ENCODE measurements at regions not wholly inside any gene's neighbourhood (a gene's known extent, or its start where the extent isn't known, plus 50 kb on each side); places are given as distances from the start of the nearest gene placed in this dataset.

GRCh38 chr14:101118746-101119591, 215.4 kb upstream of the RTL1 start:
- no peak for ATAC-seq
- H2AFZ ChIP-seq (ENCODE audit: low read depth, low read length, poor library complexity, severe bottlenecking): no peak overlapping the region
- no peaks in the 10 kb centered on the region for H3K4me1 ChIP-seq (ENCODE audit: control insufficient read depth in 1 of 2, insufficient read depth in 2 of 2, low read length in 2 of 2)
- H4K20me1 ChIP-seq (ENCODE audit: insufficient read depth): no peaks in the 10 kb centered on the region
- TF ChIP-seq SIN3A (IDR thresholded peaks at IDR 0.05; ENCODE audit: low read depth): no peak
- TF ChIP-seq TCF7L2 (IDR thresholded peaks at IDR 0.05; ENCODE audit: borderline replicate concordance, extremely low read depth, insufficient read depth, insufficient read length): no peak
- TF ChIP-seq RAD21 (IDR thresholded peaks at IDR 0.05; ENCODE audit: low read depth): no peak
- TF ChIP-seq, protein P1, sequence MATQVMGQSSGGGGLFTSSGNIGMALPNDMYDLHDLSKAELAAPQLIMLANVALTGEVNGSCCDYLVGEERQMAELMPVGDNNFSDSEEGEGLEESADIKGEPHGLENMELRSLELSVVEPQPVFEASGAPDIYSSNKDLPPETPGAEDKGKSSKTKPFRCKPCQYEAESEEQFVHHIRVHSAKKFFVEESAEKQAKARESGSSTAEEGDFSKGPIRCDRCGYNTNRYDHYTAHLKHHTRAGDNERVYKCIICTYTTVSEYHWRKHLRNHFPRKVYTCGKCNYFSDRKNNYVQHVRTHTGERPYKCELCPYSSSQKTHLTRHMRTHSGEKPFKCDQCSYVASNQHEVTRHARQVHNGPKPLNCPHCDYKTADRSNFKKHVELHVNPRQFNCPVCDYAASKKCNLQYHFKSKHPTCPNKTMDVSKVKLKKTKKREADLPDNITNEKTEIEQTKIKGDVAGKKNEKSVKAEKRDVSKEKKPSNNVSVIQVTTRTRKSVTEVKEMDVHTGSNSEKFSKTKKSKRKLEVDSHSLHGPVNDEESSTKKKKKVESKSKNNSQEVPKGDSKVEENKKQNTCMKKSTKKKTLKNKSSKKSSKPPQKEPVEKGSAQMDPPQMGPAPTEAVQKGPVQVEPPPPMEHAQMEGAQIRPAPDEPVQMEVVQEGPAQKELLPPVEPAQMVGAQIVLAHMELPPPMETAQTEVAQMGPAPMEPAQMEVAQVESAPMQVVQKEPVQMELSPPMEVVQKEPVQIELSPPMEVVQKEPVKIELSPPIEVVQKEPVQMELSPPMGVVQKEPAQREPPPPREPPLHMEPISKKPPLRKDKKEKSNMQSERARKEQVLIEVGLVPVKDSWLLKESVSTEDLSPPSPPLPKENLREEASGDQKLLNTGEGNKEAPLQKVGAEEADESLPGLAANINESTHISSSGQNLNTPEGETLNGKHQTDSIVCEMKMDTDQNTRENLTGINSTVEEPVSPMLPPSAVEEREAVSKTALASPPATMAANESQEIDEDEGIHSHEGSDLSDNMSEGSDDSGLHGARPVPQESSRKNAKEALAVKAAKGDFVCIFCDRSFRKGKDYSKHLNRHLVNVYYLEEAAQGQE (IDR thresholded peaks at IDR 0.05; ENCODE audit: low read depth): no peak
- no peak for TF ChIP-seq EGR1 (IDR thresholded peaks at IDR 0.05; ENCODE audit: low read depth)
- no peak for TF ChIP-seq JUND (IDR thresholded peaks at IDR 0.05)
- no peak for TF ChIP-seq SRF (IDR thresholded peaks at IDR 0.05; ENCODE audit: low read depth)
- TF ChIP-seq POLR2AphosphoS5 (IDR thresholded peaks at IDR 0.05; ENCODE audit: low read depth, low read length): no peak
- TF ChIP-seq EZH2 (IDR thresholded peaks at IDR 0.05): no peak
- no peak for TF ChIP-seq CEBPB (IDR thresholded peaks at IDR 0.05; ENCODE audit: low read depth)
- no peak for TF ChIP-seq ZNF274 (IDR thresholded peaks at IDR 0.05; ENCODE audit: low read depth, low read length)
- TF ChIP-seq ZFX (IDR thresholded peaks at IDR 0.05): no peak
- no peak for TF ChIP-seq CBX3 (IDR thresholded peaks at IDR 0.05; ENCODE audit: low read depth)
- no peak overlapping the region for H3K4me2 ChIP-seq (ENCODE audit: low read length)
- no peak overlapping the region for H3K4me3 ChIP-seq (replicated peaks in 1 of 2; ENCODE audit: low read depth in 1 of 2, low read length in 2 of 2)
- no peak for DNase-seq (ENCODE audit: low read depth, low spot score)
- H3K9ac ChIP-seq (ENCODE audit: low read length): no peak overlapping the region
- H3K9me2 ChIP-seq (ENCODE audit: insufficient read depth): no peaks in the 10 kb centered on the region
- no peaks in the 10 kb centered on the region for H3K36me3 ChIP-seq (ENCODE audit: control insufficient read depth in 1 of 2, insufficient read depth in 2 of 2, low read length in 2 of 2)
- no peaks in the 10 kb centered on the region for H3K79me2 ChIP-seq (ENCODE audit: insufficient read depth, low read length)
- intact Hi-C loops (cut with micrococcal nuclease): no loop called here
- RAD21 ChIA-PET (ENCODE audit: low non-redundant PET in 1 of 2, low total read pairs in 2 of 2, uncharacterized antibody in 2 of 2, unreplicated experiment in 2 of 2): no interaction called here
- BruUV-seq (replicated peaks): no TSS peak
- H3K27me3 ChIP-seq (ENCODE audit: insufficient read depth, low read length): peaks cover 3% of the 10 kb centered on the region; the same call in 1 of the 2 replicates
- H3K27ac ChIP-seq (ENCODE audit: low read depth, low read length): no peak overlapping the region
- POLR2A ChIA-PET: no interaction called here
- CTCF ChIA-PET: no interaction called here
- no peaks in the 10 kb centered on the region for H3K9me3 ChIP-seq (ENCODE audit: control insufficient read depth in 1 of 2, insufficient read depth in 1 of 2, low read depth in 1 of 2, low read length in 2 of 2)
